Ammon's horn (tissue), 1 donor: ENCODE measurements at regions not wholly inside any gene's neighbourhood (a gene's known extent, or its start where the extent isn't known, plus 50 kb on each side); places are given as distances from the start of the nearest gene placed in this dataset.
"Not testable (repeated sequence)": the region's sequence is repeated elsewhere in the genome, so short reads cannot be mapped to it uniquely, and the experiment has no call there.

Experiments
- DNase-seq: peaks from one replicate; pipeline ENCODE4 v3.0.0-alpha.2; 2016; ENCODE audit warnings: low spot score

- no peak for DNase-seq
Observed at GRCh38 chr10:20492447-20492846, 404.7 kb downstream of the NEBL start.

- DNase-seq: no peak
Observed at GRCh38 chr10:20489961-20490360, 407.1 kb downstream of the NEBL start.

DNA sequence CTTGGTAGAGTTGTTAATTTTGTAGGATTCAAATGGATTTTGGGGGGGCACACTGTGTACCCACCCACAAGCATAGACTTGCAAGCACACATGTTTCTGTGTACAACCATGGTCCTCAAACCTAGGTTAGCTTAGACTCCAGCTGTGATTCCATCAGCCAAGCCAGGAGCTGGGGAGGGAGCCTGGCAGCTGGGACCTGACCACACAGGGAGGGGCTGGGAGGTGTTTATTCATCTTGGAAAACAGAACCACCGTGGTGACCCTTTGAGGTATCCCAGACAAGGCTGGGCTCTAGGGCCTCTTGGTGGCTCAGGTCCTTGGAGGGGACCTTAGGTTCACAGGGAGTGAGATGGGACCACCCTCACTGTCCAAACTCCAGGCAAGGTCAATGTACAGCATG, 410.3 kb downstream of the NEBL start:
- no peak for DNase-seq

DNA sequence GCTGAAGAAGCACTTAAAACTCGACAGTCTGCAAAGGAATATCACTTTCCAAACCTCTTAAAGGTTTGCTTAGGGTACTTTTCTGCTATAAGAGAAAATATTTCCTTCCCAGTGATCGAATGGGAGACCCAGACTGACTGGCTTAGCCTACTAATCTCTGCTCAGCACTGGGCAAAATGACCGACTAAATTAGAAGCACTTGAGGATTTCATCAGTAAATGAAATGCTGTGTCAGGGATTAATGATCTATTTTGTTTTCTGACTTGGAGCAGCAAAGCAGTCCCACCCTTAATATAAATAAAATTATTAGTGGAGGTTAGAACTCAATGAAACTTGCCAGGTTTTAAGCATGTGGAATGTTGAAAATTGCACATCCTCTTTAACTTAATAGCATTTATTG, 411.6 kb downstream of the NEBL start:
- no peak for DNase-seq

DNA sequence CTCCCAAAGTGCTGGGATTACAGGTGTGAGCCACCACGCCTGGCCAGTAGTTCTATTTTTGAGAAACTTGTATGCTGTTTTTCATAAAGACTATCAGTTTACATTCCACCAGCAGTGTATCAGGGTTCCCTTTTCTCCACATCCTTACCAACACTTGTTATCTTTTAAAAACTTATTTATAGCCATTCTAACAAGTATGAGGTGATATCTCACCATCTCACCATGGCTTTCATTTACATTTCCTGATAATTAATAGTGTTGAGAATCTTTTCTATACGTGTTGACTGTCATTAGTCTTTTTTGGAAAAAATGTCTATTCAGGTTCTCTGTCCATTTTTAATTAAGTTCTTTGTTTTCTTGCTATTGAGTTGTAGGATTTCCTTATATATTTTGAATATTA, 416.1 kb downstream of the NEBL start:
- no peak for DNase-seq

GRCh38 chr10:20480575-20480974, 416.5 kb downstream of the NEBL start:
- not testable (repeated sequence) for DNase-seq

DNA sequence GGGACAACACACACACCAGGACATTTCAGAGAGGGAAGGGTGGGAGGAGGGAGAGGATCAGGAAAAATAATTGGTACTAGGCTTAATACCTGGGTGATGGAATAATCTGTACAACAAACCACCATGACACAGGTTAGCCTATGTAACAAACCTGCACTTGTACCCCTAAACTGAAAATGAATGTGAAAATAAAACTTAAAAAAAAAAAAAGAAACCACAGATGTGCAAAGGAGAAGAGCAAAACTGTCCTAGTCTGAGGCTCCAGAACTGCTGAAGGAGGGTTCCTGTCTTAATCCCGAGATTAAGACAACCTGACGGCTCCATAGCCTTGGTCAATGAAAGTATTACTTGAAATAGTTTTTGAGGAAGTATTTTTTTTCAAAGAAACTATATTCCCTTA, 423.0 kb downstream of the NEBL start:
- DNase-seq: no peak

- no peak for DNase-seq
Observed at GRCh38 chr10:20473023-20473760, 423.9 kb downstream of the NEBL start.

- no peak for DNase-seq
Observed at GRCh38 chr10:20466731-20467130, 430.4 kb downstream of the NEBL start.

DNA sequence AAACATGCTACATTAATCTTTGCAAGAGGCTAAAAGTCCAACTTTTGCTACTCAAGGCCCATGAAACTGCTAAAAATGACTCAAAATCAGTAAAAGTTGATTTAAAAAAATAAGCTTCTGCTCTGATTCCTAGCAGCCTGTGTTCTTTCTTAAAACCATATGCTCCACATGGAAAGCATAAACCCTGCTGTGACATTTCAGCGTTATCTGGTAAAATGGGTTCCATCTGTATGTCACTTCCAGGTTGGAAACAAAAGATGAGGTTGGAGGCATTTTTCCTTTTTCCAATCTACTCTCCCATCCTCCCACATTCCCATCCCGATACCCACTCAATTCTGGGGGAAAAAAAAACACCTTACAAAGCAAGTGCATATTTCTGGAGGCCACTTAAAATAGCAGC, 439.5 kb downstream of the NEBL start:
- no peak for DNase-seq

- no peak for DNase-seq
Observed at GRCh38 chr10:20455774-20456173, 441.3 kb downstream of the NEBL start.

DNA sequence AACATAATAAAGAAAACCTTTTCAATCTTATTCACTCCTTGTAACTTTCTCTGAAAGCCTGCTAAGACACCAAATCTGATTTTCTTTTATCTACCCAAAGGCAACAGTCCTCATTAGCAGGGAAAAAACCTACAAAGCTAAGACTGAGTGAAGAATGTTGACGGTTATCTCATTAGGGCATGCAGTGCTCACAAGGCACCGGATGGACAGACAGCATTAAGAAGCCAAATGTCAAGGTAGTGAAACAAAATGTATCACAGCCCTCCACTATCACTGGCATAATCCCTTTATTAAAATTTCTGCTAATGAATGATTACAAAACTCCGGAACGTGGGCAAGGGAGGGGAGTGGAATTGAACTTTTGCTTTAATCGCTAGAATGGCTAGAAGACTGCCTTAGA, 442.8 kb downstream of the NEBL start:
- no peak for DNase-seq

- no peak for DNase-seq
Observed at GRCh38 chr10:20446561-20447193, 450.4 kb downstream of the NEBL start.

GRCh38 chr10:20443094-20443493, 454.0 kb downstream of the NEBL start:
- DNase-seq: no peak

DNA sequence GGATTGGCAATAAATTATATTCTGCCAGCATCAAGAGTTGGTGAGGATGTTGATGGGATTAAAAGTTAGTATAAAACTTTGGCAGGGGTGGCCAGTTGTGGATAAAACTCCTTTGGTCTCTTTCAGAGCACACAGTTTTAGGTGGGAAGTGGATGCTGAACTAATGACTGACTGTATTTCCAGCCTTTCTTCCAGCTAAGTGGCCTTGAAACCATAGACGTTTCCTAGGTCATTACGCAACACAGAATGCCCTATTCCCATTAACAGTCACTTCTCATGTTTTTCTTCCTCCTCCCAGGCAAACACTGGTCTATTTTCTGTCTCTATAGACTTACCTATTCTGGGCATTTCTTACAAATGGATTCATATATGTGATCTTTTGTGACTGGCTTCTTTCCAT, 467.4 kb downstream of the NEBL start:
- DNase-seq: no peak

DNA sequence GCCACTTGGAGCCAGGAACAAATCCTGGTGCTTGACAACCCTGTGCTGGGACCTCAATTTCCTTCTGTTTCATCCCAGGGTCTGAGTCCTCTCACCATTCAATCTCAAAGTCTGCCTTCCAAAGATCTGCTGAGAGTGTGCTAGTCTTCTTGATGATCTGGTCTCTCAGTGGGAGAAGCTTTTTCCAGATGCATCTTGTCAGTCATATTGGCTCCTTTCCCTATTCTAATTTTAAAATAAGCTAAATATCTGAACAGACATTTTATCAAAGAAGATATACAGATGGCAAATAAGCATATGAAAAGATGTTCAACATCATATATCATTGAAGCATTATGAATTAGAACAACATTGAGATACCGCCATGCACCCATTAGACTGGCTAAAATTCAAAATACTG, 469.3 kb downstream of the NEBL start:
- DNase-seq: no peak

DNA sequence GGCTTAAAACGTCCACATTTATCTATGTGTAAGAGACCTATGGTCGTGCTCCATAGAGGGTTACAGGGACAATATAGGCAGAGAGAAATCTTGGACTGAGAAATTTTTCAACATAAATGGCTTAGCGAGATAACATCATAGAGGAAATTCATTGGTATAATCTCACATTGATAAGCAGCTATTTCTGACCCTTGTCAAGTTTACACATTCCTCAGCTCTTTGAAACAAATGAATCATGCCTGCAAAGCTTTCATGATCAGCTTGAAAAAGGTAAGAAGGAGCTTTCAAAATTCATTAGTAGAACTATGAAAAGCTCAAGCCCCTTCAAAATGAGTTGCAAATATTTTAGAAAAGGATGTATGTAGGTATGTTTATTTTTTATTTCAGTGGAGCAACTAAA, 478.8 kb downstream of the NEBL start:
- DNase-seq: no peak

GRCh38 chr10:20417791-20418190, 479.3 kb downstream of the NEBL start:
- no peak for DNase-seq

DNA sequence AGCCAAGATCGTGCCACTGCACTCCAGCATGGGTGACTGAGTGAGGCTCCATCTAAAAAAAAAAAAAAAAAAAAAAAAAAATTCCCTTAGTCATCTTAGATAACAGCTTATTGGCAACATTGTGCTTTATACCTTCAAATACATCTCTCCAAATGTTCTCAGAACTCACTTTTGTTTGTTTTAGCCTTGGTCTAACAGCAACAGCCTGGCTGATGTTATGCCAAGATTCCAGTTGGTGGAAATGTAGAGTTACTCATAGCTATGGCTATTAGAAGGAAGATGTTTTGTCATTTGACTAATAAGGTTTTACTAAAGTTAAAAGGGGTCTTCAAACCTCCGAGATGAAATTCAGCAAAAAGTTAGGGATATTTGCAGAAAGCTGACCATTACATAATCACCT, 481.4 kb downstream of the NEBL start:
- no peak for DNase-seq

- no peak for DNase-seq
Observed at GRCh38 chr10:20407357-20407756, 489.8 kb downstream of the NEBL start.

DNA sequence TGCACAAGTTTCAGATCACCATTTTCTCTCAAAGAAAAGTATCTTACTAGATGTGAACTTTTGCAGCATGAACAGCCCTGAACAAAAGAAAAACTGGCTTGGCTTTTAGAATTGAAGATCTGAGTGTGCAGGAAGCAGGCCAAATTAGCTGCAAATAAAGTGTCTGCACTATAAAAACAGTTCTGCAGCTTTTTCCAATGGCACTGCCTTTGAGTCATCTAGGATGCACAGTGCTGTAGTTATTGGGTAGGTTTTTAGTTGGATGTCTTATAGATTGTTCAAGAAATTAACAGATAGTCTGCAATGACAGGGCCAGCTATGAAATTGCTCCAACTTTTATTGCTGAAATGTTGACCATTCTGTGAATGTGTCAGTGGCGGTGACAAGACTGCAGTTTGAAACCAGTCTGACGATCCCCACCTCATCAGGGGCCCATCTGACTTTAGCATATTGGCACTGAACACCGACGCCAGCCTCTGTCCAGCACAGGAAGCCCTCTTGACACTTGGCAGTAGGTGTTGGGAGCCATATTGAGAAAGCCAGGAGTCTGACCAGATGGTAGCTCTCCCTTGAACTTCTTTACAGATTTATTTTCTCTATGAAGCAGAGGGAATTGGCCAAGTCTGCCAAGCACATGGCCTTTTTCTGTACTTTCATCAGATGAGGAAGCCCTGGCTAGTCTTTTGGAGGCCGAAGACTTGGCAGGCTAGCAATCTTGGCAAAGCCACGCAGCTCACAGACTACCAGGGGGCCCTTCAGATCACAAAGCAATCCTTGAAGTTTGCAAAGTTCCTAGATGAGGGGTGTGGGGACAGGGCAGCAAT, 490.6 kb downstream of the NEBL start:
- peak; percentile 22 for DNase-seq

- no peak for DNase-seq
Observed at GRCh38 chr10:20405761-20406160, 491.4 kb downstream of the NEBL start.

DNA sequence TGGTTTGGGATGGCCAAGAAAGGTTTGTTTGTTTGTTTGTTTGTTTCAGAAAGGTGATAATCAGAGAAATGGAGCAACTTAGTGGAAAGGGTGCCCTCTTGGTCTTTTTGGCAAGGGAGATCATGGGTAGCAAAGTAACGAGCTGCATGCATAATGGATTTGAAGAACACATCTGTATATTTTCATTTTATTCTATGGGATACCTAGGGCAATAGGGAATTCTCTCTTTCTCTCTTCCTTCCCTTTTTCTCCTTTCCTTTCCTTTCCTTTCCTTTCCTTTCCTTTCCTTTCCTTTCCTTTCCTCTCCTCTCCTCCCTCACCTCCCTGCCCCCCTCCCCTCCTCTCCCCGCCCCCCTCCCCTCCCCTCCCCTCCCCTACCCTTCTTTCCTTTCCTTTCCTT, 492.1 kb downstream of the NEBL start:
- DNase-seq: no peak
